Astrocyte (in vitro differentiated cells and primary cell): ENCODE measurements at regions not wholly inside any gene's neighbourhood (a gene's known extent, or its start where the extent isn't known, plus 50 kb on each side); places are given as distances from the start of the nearest gene placed in this dataset.

ENCODE experiments used
- DNase-seq: peaks from one replicate; pipeline ENCODE4 v3.0.0-alpha.2; 2010; ENCODE audit warnings: low read depth
- FAIRE-seq: peaks from 2 replicates; lab custom pipeline; 2011; peaks lifted over from hg19 to GRCh38; lab: Jason Lieb, UNC
- H2AFZ ChIP-seq: 2 replicates; pipeline ENCODE4 v1.6.0; 2012; ENCODE audit warnings: low read depth, low read length, inconsistent platforms
- H3K27ac ChIP-seq: 2 replicates; pipeline ENCODE4 v1.5.1; 2011; ENCODE audit warnings: low read depth, low read length, inconsistent platforms
- H3K27me3 ChIP-seq: 2 replicates; pipeline ENCODE4 v1.6.0; 2011; ENCODE audit warnings: low read length, inconsistent platforms; ENCODE audit not compliant: insufficient read depth
- H3K36me3 ChIP-seq: 2 replicates; pipeline ENCODE4 v1.5.1; 2011; ENCODE audit warnings: low read length, inconsistent platforms; ENCODE audit not compliant: insufficient read depth
- H3K4me1 ChIP-seq: 2 replicates; pipeline ENCODE4 v1.5.1; 2011; ENCODE audit warnings: low read length, inconsistent platforms; ENCODE audit not compliant: insufficient read depth
- H3K4me2 ChIP-seq: 2 replicates; pipeline ENCODE4 v1.6.0; 2012; ENCODE audit warnings: low read length, inconsistent platforms
- H3K4me3 ChIP-seq: 2 replicates; pipeline ENCODE4 v1.5.1; 2011; ENCODE audit warnings: low read depth, mild to moderate bottlenecking, low read length, inconsistent platforms; ENCODE audit not compliant: insufficient read depth
- H3K79me2 ChIP-seq: 2 replicates; pipeline ENCODE4 v1.6.0; 2012; ENCODE audit warnings: mild to moderate bottlenecking, low read length, inconsistent platforms; ENCODE audit not compliant: insufficient read depth
- H3K9ac ChIP-seq: 2 replicates; pipeline ENCODE4 v1.6.0; 2012; ENCODE audit warnings: mild to moderate bottlenecking, low read length, inconsistent platforms
- H3K9me3 ChIP-seq: 2 replicates; pipeline ENCODE4 v1.5.1; 2012; ENCODE audit warnings: low read depth, mild to moderate bottlenecking, low read length, inconsistent platforms; ENCODE audit not compliant: insufficient read depth
- H4K20me1 ChIP-seq: 2 replicates; pipeline ENCODE4 v1.6.0; 2012; ENCODE audit warnings: low read length, inconsistent platforms; ENCODE audit not compliant: insufficient read depth
- H3K27ac Mint-ChIP-seq: one replicate; pipeline ENCODE4 v1.8.0; 2021; ENCODE audit warnings: mild to moderate bottlenecking, mixed read lengths; ENCODE audit not compliant: unreplicated experiment
- H3K27me3 Mint-ChIP-seq: one replicate; pipeline ENCODE4 v1.8.0; 2021; ENCODE audit warnings: low read depth, mixed read lengths; ENCODE audit not compliant: unreplicated experiment
- H3K36me3 Mint-ChIP-seq: one replicate; pipeline ENCODE4 v1.8.0; 2021; ENCODE audit warnings: low read depth, mixed read lengths; ENCODE audit not compliant: unreplicated experiment
- H3K4me1 Mint-ChIP-seq: one replicate; pipeline ENCODE4 v1.8.0; 2021; ENCODE audit warnings: low read depth, mixed read lengths; ENCODE audit not compliant: unreplicated experiment
- H3K4me3 Mint-ChIP-seq: one replicate; pipeline ENCODE4 v1.8.0; 2021; ENCODE audit warnings: mild to moderate bottlenecking, moderate library complexity, mixed read lengths; ENCODE audit not compliant: unreplicated experiment
- H3K9me3 Mint-ChIP-seq: one replicate; pipeline ENCODE4 v1.8.0; 2021; ENCODE audit warnings: mild to moderate bottlenecking, mixed read lengths; ENCODE audit not compliant: unreplicated experiment
- CTCF ChIP-seq: IDR thresholded peaks from 2 replicates; pipeline ENCODE4 v1.5.1; 2011; ENCODE audit warnings: low read depth, mild to moderate bottlenecking, inconsistent platforms, low read length, moderate library complexity; ENCODE audit not compliant: insufficient read depth
- EZH2 ChIP-seq: IDR thresholded peaks from 2 replicates; pipeline ENCODE4 v1.6.1; 2012; ENCODE audit warnings: mild to moderate bottlenecking, low read length, inconsistent platforms; ENCODE audit not compliant: insufficient read depth

- H3K9ac ChIP-seq = no peak overlapping the region
- no peak for DNase-seq
- no peaks in the 10 kb centered on the region for H3K27me3 ChIP-seq
- Mint-ChIP-seq H3K4me1 (no peaks in the 10 kb centered on the region), H3K36me3 (no peaks in the 10 kb centered on the region), H3K4me3 (no peak overlapping the region), H3K9me3 (no peaks in the 10 kb centered on the region), H3K27ac (no peak overlapping the region), H3K27me3 (peaks cover 17% of the 10 kb centered on the region)
- FAIRE-seq = no peak
- no peak overlapping the region for H3K4me3 ChIP-seq
- no peak overlapping the region for H3K4me2 ChIP-seq
- no peaks in the 10 kb centered on the region for H3K4me1 ChIP-seq
- no peak overlapping the region for H3K27ac ChIP-seq
- no peaks in the 10 kb centered on the region for H3K36me3 ChIP-seq
- no peak overlapping the region for H2AFZ ChIP-seq
- H4K20me1 ChIP-seq = no peaks in the 10 kb centered on the region
- H3K79me2 ChIP-seq = no peaks in the 10 kb centered on the region
- TF ChIP-seq EZH2 = no peak
- TF ChIP-seq CTCF = no peak
- H3K9me3 ChIP-seq = no peaks in the 10 kb centered on the region
Observed at GRCh38 chr19:28543244-28543776, 669.6 kb downstream of the UQCRFS1 start.

GRCh38 chr19:28542394-28543243 is 670.3 kb downstream of the UQCRFS1 start:
- no peak overlapping the region for H3K4me3 Mint-ChIP-seq
- Histone ChIP-seq H3K4me1 (no peaks in the 10 kb centered on the region), H3K79me2 (no peaks in the 10 kb centered on the region), H3K4me3 (no peak overlapping the region), H3K4me2 (no peak overlapping the region), H4K20me1 (no peaks in the 10 kb centered on the region), H3K9ac (no peak overlapping the region), H3K9me3 (no peaks in the 10 kb centered on the region), H2AFZ (no peak overlapping the region), H3K27ac (no peak overlapping the region), H3K36me3 (no peaks in the 10 kb centered on the region), H3K27me3 (no peaks in the 10 kb centered on the region)
- FAIRE-seq (no peak), DNase-seq (no peak)
- peaks cover 6% of the 10 kb centered on the region for H3K9me3 Mint-ChIP-seq
- H3K4me1 Mint-ChIP-seq = no peaks in the 10 kb centered on the region
- H3K27ac Mint-ChIP-seq = no peak overlapping the region
- H3K36me3 Mint-ChIP-seq = no peaks in the 10 kb centered on the region
- H3K27me3 Mint-ChIP-seq = peaks cover 17% of the 10 kb centered on the region
- TF ChIP-seq EZH2 (no peak), CTCF (no peak)
